ENCODE measurements at regions not wholly inside any gene's neighbourhood (a gene's known extent, or its start where the extent isn't known, plus 50 kb on each side); places are given as distances from the start of the nearest gene placed in this dataset.

DNA sequence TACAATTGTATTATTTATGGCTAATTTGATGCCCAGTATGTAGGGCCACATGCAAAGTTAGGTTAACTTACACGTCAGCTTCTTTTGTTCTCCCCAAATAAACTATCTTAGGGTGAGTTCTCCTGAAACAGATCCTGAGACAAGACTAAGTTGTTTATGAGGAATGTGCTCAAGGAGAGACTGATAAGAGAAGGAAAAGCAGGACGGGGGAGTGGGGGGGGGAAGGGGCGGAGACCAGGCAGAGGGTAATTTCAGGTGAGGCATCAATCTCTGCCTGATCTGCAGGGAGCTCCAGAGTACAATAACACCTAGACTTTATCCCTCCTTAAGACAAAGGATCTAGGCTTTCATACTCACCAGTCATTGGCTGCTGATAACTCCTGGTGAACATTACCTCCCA is 220.6 kb upstream of the BTBD3 start:
- peaks cover 5% of the 10 kb centered on the region for H3K9me3 Mint-ChIP-seq

GRCh38 chr20:11697646-11698045 is 220.0 kb upstream of the BTBD3 start:
- Mint-ChIP-seq H3K9me3 (peaks cover 5% of the 10 kb centered on the region), H3K4me1 (no peaks in the 10 kb centered on the region), H3K27ac (ENCODE audit: unreplicated experiment) (no peak overlapping the region), H3K4me3 (no peak overlapping the region), H3K27me3 (ENCODE audit: low read depth) (no peaks in the 10 kb centered on the region), H3K36me3 (ENCODE audit: low read depth) (no peaks in the 10 kb centered on the region)
- TF ChIP-seq CTCF (conservative IDR thresholded peaks at IDR 0.05) = no peak
- DNase-seq (ENCODE audit: low read depth, low spot score) = no peak

More for the DNA sequence above, 220.6 kb upstream of the BTBD3 start:
- Mint-ChIP-seq H3K4me3 (no peak overlapping the region), H3K27me3 (ENCODE audit: low read depth) (no peaks in the 10 kb centered on the region), H3K27ac (ENCODE audit: unreplicated experiment) (no peak overlapping the region), H3K4me1 (no peaks in the 10 kb centered on the region), H3K36me3 (ENCODE audit: low read depth) (no peaks in the 10 kb centered on the region)
- DNase-seq (ENCODE audit: low read depth, low spot score) = no peak
- TF ChIP-seq CTCF (conservative IDR thresholded peaks at IDR 0.05) = no peak

DNA sequence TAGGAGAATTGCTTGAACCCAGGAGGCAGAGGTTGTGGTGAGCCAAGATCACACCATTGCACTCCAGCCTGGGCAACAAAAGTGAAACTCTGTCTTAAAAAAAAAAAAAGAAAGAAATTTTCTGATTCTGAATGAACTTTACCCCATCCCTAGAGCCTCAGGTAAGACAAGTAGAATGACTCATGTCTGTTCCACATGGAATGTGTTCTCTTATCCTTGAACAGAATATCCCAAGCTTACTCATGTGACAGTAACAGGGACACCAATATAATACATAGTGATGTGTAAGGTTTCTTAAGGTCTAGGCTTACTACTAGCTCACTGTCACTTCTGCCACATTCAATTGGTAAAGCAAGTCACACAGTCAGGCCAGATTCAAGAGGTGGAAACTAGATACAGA is 219.6 kb upstream of the BTBD3 start:
- H3K27me3 Mint-ChIP-seq (ENCODE audit: low read depth) = no peaks in the 10 kb centered on the region
- H3K4me1 Mint-ChIP-seq = no peaks in the 10 kb centered on the region
- H3K27ac Mint-ChIP-seq (ENCODE audit: unreplicated experiment) = no peak overlapping the region
- DNase-seq (ENCODE audit: low read depth, low spot score) = no peak
- H3K4me3 Mint-ChIP-seq = no peak overlapping the region
- H3K9me3 Mint-ChIP-seq = peaks cover 5% of the 10 kb centered on the region
- no peaks in the 10 kb centered on the region for H3K36me3 Mint-ChIP-seq (ENCODE audit: low read depth)
- TF ChIP-seq CTCF (conservative IDR thresholded peaks at IDR 0.05) = no peak

GRCh38 chr20:11700831-11701230 is 216.9 kb upstream of the BTBD3 start:
- H3K36me3 Mint-ChIP-seq (ENCODE audit: low read depth) = no peaks in the 10 kb centered on the region
- DNase-seq (ENCODE audit: low read depth, low spot score) = no peak
- H3K27me3 Mint-ChIP-seq (ENCODE audit: low read depth) = no peaks in the 10 kb centered on the region
- H3K27ac Mint-ChIP-seq (ENCODE audit: unreplicated experiment) = no peak overlapping the region
- H3K4me3 Mint-ChIP-seq = no peak overlapping the region
- peaks cover 6% of the 10 kb centered on the region for H3K9me3 Mint-ChIP-seq
- TF ChIP-seq CTCF (conservative IDR thresholded peaks at IDR 0.05) = no peak
- H3K4me1 Mint-ChIP-seq = no peaks in the 10 kb centered on the region

DNA sequence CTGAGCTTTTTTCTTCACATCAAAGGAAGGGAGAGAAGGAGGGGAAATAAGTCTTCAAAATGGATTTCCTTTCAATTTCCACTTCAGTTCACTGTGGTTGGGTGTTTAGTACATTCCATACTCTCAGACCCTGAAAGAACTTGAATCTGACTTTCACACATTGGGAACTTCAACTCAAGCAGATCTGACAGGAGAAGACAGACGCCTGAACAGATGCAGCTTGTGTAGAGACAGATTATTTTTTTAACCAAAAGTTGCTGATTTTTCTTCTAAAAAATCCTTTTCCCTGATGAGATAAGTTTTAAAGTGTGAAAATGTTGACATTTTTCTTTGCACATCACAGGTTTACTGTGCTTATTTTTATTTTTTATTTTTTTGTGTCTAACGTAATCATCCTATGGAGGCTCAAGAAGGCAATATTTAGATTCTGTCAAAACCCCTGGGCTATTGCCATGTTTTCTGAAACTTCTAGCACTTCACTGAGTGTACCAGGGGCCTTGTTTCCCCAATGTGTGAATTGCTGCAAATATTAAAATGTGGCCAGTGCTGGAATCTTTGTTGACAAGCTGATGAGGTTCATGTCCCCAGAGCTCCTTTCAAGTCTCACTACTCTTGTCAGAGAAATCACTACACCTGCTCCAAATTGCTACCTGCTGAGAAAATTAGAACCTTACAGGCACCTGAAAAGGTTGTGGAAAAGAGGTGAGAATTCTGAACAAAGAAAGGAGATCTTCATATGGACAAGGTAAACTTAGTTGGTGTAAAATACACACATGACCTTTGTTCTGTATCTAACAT is 214.8 kb upstream of the BTBD3 start:
- no peaks in the 10 kb centered on the region for H3K27me3 Mint-ChIP-seq (ENCODE audit: low read depth)
- H3K4me3 Mint-ChIP-seq = no peak overlapping the region
- DNase-seq (ENCODE audit: low read depth, low spot score) = no peak
- H3K36me3 Mint-ChIP-seq (ENCODE audit: low read depth) = no peaks in the 10 kb centered on the region
- H3K4me1 Mint-ChIP-seq = no peaks in the 10 kb centered on the region
- no peak overlapping the region for H3K27ac Mint-ChIP-seq (ENCODE audit: unreplicated experiment)
- peaks cover 6% of the 10 kb centered on the region for H3K9me3 Mint-ChIP-seq
- TF ChIP-seq CTCF (conservative IDR thresholded peaks at IDR 0.05) = no peak

Measured in neural crest cell (in vitro differentiated cells).